Neural progenitor cell (in vitro differentiated cells): ENCODE measurements at regions not wholly inside any gene's neighbourhood (a gene's known extent, or its start where the extent isn't known, plus 50 kb on each side); places are given as distances from the start of the nearest gene placed in this dataset.

ENCODE experiments used
- CTCF ChIP-seq: fragments of 200-600 bp; sonication (generic); IDR thresholded peaks from 2 replicates; pipeline ENCODE4 v1.5.1; 2017; ENCODE audit warnings: antibody characterized with exemption, mild to moderate bottlenecking
- EZH2 ChIP-seq: fragments of 200-600 bp; sonication (generic); IDR thresholded peaks from 2 replicates; pipeline ENCODE4 v1.6.1; 2017; ENCODE audit warnings: antibody characterized with exemption, mild to moderate bottlenecking, moderate library complexity
- EZH2phosphoT487 ChIP-seq: fragments of 200-600 bp; sonication (generic); IDR thresholded peaks from 2 replicates; pipeline ENCODE4 v1.6.1; 2017; ENCODE audit warnings: antibody characterized with exemption

- TF ChIP-seq CTCF (no peak), EZH2phosphoT487 (no peak), EZH2 (no peak)
These were observed 302.6 kb downstream of the PCNX1 start for GRCh38 chr14:71209888-71210287.
